ENCODE measurements at regions not wholly inside any gene's neighbourhood (a gene's known extent, or its start where the extent isn't known, plus 50 kb on each side); places are given as distances from the start of the nearest gene placed in this dataset.
A peak's percentile ranks its signal among the peaks of the same experiment; 100 is the strongest.

DNA sequence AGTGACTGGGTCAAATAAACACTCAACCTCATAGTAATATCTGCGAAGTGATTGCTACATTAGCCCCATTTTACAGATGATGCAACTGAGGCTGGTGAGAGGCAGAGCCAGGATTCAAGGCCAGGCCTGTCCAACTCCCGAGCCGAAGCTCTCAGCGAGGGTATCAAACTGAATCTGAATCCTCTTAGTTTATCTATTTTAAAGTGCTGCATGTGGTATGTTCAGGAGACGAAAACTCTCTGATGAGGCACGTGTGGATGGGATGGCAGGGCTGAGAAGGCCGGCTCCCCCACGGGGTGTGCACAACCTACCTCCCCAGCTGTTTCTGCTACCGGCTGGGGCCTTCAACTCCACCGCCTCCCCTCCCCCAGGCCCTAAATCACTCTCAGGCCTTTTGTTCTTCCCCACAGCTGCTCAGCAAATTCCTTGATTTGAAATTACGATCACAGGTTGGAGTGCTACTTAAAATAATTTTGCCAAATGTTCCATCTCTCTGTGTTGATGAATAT lies 171.8 kb downstream of the TOMM20 start (continued):
- TF ChIP-seq, protein P1, sequence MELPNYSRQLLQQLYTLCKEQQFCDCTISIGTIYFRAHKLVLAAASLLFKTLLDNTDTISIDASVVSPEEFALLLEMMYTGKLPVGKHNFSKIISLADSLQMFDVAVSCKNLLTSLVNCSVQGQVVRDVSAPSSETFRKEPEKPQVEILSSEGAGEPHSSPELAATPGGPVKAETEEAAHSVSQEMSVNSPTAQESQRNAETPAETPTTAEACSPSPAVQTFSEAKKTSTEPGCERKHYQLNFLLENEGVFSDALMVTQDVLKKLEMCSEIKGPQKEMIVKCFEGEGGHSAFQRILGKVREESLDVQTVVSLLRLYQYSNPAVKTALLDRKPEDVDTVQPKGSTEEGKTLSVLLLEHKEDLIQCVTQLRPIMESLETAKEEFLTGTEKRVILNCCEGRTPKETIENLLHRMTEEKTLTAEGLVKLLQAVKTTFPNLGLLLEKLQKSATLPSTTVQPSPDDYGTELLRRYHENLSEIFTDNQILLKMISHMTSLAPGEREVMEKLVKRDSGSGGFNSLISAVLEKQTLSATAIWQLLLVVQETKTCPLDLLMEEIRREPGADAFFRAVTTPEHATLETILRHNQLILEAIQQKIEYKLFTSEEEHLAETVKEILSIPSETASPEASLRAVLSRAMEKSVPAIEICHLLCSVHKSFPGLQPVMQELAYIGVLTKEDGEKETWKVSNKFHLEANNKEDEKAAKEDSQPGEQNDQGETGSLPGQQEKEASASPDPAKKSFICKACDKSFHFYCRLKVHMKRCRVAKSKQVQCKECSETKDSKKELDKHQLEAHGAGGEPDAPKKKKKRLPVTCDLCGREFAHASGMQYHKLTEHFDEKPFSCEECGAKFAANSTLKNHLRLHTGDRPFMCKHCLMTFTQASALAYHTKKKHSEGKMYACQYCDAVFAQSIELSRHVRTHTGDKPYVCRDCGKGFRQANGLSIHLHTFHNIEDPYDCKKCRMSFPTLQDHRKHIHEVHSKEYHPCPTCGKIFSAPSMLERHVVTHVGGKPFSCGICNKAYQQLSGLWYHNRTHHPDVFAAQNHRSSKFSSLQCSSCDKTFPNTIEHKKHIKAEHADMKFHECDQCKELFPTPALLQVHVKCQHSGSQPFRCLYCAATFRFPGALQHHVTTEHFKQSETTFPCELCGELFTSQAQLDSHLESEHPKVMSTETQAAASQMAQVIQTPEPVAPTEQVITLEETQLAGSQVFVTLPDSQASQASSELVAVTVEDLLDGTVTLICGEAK (IDR thresholded peaks at IDR 0.05) = no peak
- TF ChIP-seq, protein P1 (CRISPR knock-in tag; IDR thresholded peaks at IDR 0.05) = no peak; the same call in 1 of the 2 replicates
- TF ChIP-seq, protein P2, sequence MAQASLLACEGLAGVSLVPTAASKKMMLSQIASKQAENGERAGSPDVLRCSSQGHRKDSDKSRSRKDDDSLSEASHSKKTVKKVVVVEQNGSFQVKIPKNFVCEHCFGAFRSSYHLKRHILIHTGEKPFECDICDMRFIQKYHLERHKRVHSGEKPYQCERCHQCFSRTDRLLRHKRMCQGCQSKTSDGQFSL (CRISPR knock-in tag; IDR thresholded peaks at IDR 0.05) = peak; percentile 59
- TF ChIP-seq KLF12 (CRISPR knock-in tag; IDR thresholded peaks at IDR 0.05; ENCODE audit: borderline replicate concordance) (0 out of 2 replicates have a peak, but pooled peaks have one; percentile 62), CBX5 (CRISPR knock-in tag; IDR thresholded peaks at IDR 0.05; ENCODE audit: borderline replicate concordance) (no peak), GABPB1 (CRISPR knock-in tag; IDR thresholded peaks at IDR 0.05) (no peak), NFRKB (IDR thresholded peaks at IDR 0.05) (no peak), U2AF2 (IDR thresholded peaks at IDR 0.05; ENCODE audit: low read depth, low read length) (no peak), KAT7 (CRISPR knock-in tag; IDR thresholded peaks at IDR 0.05; ENCODE audit: borderline replicate concordance) (no peak), SPEN (CRISPR knock-in tag; IDR thresholded peaks at IDR 0.05; ENCODE audit: low read depth) (no peak), KDM5B (CRISPR knock-in tag; IDR thresholded peaks at IDR 0.05; ENCODE audit: borderline replicate concordance) (no peak), KLF9 (CRISPR knock-in tag; IDR thresholded peaks at IDR 0.05; ENCODE audit: low read depth) (no peak), RARA (CRISPR knock-in tag; IDR thresholded peaks at IDR 0.05) (no peak; the same call in 1 of the 2 replicates), TP53 (CRISPR knock-in tag; conservative IDR thresholded peaks at IDR 0.05) (no peak), SP1 (IDR thresholded peaks at IDR 0.05) (no peak), SP1 (CRISPR knock-in tag; IDR thresholded peaks at IDR 0.05) (no peak), SRF (IDR thresholded peaks at IDR 0.05; ENCODE audit: low read depth, low read length) (no peak), FOXK1 (CRISPR knock-in tag; IDR thresholded peaks at IDR 0.05; ENCODE audit: borderline replicate concordance, low read depth) (no peak; the same call in 1 of the 2 replicates), ZNF33A (CRISPR knock-in tag; IDR thresholded peaks at IDR 0.05; ENCODE audit: borderline replicate concordance) (no peak), ZMYM2 (CRISPR knock-in tag; IDR thresholded peaks at IDR 0.05) (peak; percentile 59; the same call in 1 of the 2 replicates), ZNF121 (CRISPR knock-in tag; IDR thresholded peaks at IDR 0.05) (no peak), JDP2 (CRISPR knock-in tag; IDR thresholded peaks at IDR 0.05; ENCODE audit: borderline replicate concordance) (no peak)
